ENCODE measurements at regions not wholly inside any gene's neighbourhood (a gene's known extent, or its start where the extent isn't known, plus 50 kb on each side); places are given as distances from the start of the nearest gene placed in this dataset.

DNA sequence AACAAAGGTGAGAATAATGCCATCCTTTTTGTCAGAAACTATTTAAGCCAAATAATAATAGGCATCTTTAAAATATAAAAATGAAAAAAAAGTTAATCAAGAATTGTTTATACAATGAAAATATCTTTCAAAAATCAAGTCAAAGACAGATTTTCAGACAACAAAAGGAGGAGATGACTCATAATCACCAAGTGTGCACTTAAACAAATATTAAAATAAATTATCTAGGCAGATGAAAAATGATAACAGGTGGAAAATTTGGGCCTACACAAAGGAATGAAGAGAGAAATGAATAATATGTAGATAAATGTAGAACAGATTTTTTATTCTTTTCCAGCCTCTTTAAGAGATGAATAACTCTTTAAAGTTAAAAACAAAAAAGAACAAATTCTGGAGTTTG is 250.0 kb upstream of the PLEKHG7 start:
- no peak overlapping the region for H3K4me3 ChIP-seq (ENCODE audit: low read length in 2 of 2)
- H3K27ac ChIP-seq (ENCODE audit: low read depth in 1 of 2, low read length in 1 of 2) = no peak overlapping the region
- H3K9me3 ChIP-seq (ENCODE audit: control insufficient read depth in 2 of 2, insufficient read depth in 1 of 2, low read length in 1 of 2) = no peaks in the 10 kb centered on the region
- no peaks in the 10 kb centered on the region for H3K36me3 ChIP-seq (ENCODE audit: control insufficient read depth in 2 of 2, insufficient read depth in 2 of 2, low read length in 1 of 2)
- DNase-seq (ENCODE audit: low read depth in 6 of 9, low spot score in 9 of 9) = no peak
- no peaks in the 10 kb centered on the region for H3K4me1 ChIP-seq (ENCODE audit: control insufficient read depth in 2 of 2, insufficient read depth in 2 of 2, low read length in 2 of 2)
- no peaks in the 10 kb centered on the region for H3K27me3 ChIP-seq (ENCODE audit: control insufficient read depth in 2 of 2, insufficient read depth in 1 of 2, low read length in 1 of 2)

DNA sequence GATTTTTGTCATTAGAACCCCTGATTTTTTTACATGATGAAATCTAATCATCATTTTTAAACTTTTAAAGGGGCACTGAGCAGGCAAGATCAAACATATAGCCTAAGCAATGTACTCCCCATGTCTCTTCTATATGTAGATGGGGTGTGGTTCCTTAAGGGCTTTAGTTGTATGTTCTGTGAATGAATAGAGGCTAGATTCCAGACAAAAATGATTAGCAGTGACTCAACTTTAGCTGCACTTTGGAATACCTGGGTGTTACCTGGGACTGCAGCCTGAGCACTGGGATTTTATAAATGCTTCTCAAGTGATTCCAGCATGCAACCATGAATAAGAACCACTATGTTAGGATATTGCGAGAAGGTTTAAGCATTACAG is 256.7 kb upstream of the PLEKHG7 start:
- H3K4me1 ChIP-seq (ENCODE audit: control insufficient read depth in 2 of 2, insufficient read depth in 2 of 2, low read length in 2 of 2) = peaks cover 0 to 12% of the 10 kb centered on the region in 2 donors
- H3K4me3 ChIP-seq (ENCODE audit: low read length in 2 of 2) = no peak overlapping the region
- no peaks in the 10 kb centered on the region for H3K9me3 ChIP-seq (ENCODE audit: control insufficient read depth in 2 of 2, insufficient read depth in 1 of 2, low read length in 1 of 2)
- H3K36me3 ChIP-seq (ENCODE audit: control insufficient read depth in 2 of 2, insufficient read depth in 2 of 2, low read length in 1 of 2) = no peaks in the 10 kb centered on the region
- peak overlapping the region; percentile 58 to 71 for H3K27ac ChIP-seq (ENCODE audit: low read depth in 1 of 2, low read length in 1 of 2)
- DNase-seq (ENCODE audit: low read depth in 6 of 9, low spot score in 9 of 9) = no peak
- 99% methylated on average over 1 of the region's 1 CpG for WGBS
- no peaks in the 10 kb centered on the region for H3K27me3 ChIP-seq (ENCODE audit: control insufficient read depth in 2 of 2, insufficient read depth in 1 of 2, low read length in 1 of 2)

DNA sequence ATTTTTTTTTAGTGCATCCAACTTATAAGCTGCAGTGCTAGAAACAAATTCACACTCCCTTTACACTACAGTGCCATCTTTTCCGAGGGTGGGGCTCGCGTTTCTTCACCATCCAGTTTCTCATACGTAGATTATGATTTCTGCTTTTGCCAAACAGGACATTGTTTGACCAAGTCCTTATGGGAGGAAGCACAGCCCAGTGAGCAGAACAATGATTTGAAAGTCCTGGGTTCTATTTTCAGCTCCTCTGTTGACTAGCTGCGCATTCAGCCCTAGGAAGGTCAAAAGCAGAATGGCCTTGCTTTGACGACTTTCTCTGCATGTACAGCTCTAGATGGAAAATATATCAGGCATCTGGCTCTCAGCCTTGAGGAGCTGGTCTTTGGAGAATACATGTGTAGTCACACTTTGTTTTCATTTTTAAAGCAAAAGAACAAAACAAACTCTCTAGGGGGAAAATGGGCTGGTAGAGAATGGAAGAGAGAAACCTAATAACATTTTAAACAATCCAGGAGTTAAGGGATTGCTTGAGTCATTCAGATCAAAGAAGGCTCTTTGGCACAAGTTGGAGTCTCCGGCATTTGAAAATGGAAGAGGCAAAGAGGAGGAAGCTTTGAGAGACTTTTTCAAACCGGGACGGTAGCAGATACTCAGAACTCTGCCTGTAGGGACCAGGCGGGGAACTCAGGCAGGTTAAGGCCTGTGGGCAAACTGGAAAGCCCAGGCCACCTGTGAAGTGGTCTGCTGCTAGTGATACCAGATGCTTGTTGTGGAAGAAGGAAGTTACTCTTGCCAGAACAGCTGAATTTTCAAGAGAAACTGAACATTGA is 257.3 kb upstream of the PLEKHG7 start:
- peak in 4 of 9 donors; percentile 15 to 45 (median 18) for DNase-seq (ENCODE audit: low read depth in 6 of 9, low spot score in 9 of 9)
- Histone ChIP-seq H3K27me3 (ENCODE audit: control insufficient read depth in 2 of 2, insufficient read depth in 1 of 2, low read length in 1 of 2) (no peaks in the 10 kb centered on the region), H3K4me3 (ENCODE audit: low read length in 2 of 2) (no peak overlapping the region), H3K4me1 (ENCODE audit: control insufficient read depth in 2 of 2, insufficient read depth in 2 of 2, low read length in 2 of 2) (peaks cover 0 to 12% of the 10 kb centered on the region in 2 donors), H3K27ac (ENCODE audit: low read depth in 1 of 2, low read length in 1 of 2) (peak overlapping the region; percentile 68 to 71), H3K36me3 (ENCODE audit: control insufficient read depth in 2 of 2, insufficient read depth in 2 of 2, low read length in 1 of 2) (no peaks in the 10 kb centered on the region), H3K9me3 (ENCODE audit: control insufficient read depth in 2 of 2, insufficient read depth in 1 of 2, low read length in 1 of 2) (no peaks in the 10 kb centered on the region)
- WGBS = 58% methylated on average over 10 of the region's 10 CpGs

DNA sequence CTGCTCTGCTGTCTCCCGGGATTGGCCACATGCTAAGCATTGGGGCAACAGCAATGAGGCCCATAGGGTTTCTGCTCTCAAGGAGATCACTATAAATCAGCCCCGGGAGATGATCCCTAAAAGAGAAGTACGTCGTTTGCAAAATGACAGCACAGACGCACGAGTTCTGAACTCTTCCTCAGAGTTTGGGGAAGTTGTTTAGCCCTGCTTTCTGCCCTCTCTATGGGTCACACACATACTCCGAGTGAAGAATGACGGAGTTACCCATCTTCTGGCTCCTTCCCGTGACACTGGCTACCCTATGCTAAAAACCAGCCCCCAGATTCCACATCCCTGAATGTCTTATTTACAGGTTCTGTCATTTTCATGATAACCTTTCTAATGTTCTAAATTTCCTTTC is 258.0 kb upstream of the PLEKHG7 start:
- Histone ChIP-seq H3K27me3 (ENCODE audit: control insufficient read depth in 2 of 2, insufficient read depth in 1 of 2, low read length in 1 of 2) (no peaks in the 10 kb centered on the region), H3K27ac (ENCODE audit: low read depth in 1 of 2, low read length in 1 of 2) (peak overlapping the region; percentile 36 to 71), H3K36me3 (ENCODE audit: control insufficient read depth in 2 of 2, insufficient read depth in 2 of 2, low read length in 1 of 2) (no peaks in the 10 kb centered on the region), H3K4me3 (ENCODE audit: low read length in 2 of 2) (no peak overlapping the region), H3K9me3 (ENCODE audit: control insufficient read depth in 2 of 2, insufficient read depth in 1 of 2, low read length in 1 of 2) (no peaks in the 10 kb centered on the region), H3K4me1 (ENCODE audit: control insufficient read depth in 2 of 2, insufficient read depth in 2 of 2, low read length in 2 of 2) (peaks cover 0 to 12% of the 10 kb centered on the region in 2 donors)
- peak in 1 of 9 donors; percentile 32 for DNase-seq (ENCODE audit: low read depth in 6 of 9, low spot score in 9 of 9)
- 78% methylated on average over 9 of the region's 9 CpGs for WGBS

DNA sequence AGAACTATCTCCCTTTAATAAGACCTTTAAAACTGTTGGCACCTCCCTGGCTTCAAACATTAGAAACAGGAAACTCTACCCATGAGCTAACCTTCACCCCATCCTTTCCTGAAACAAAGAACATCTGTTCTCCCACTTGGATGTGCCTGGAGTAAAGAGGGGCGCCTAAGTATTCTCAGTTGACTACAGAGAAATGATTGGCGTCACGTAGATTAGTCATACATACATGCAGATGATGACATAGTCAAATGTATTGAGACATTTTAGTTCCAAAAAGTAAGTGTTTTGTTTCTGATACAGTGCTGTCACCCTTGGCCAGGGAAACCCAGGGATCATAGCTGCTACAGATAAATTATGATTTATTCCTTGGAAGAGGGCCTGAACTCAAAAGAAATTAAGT is 260.0 kb upstream of the PLEKHG7 start:
- whole genome bisulfite sequencing = 96% methylated on average over 3 of the region's 3 CpGs
- no peak for DNase-seq (ENCODE audit: low read depth in 6 of 9, low spot score in 9 of 9)
- Histone ChIP-seq H3K36me3 (ENCODE audit: control insufficient read depth in 2 of 2, insufficient read depth in 2 of 2, low read length in 1 of 2) (no peaks in the 10 kb centered on the region), H3K9me3 (ENCODE audit: control insufficient read depth in 2 of 2, insufficient read depth in 1 of 2, low read length in 1 of 2) (no peaks in the 10 kb centered on the region), H3K27ac (ENCODE audit: low read depth in 1 of 2, low read length in 1 of 2) (no peak overlapping the region), H3K4me3 (ENCODE audit: low read length in 2 of 2) (no peak overlapping the region), H3K4me1 (ENCODE audit: control insufficient read depth in 2 of 2, insufficient read depth in 2 of 2, low read length in 2 of 2) (peaks cover 2 to 12% of the 10 kb centered on the region in 2 donors), H3K27me3 (ENCODE audit: control insufficient read depth in 2 of 2, insufficient read depth in 1 of 2, low read length in 1 of 2) (no peaks in the 10 kb centered on the region)

DNA sequence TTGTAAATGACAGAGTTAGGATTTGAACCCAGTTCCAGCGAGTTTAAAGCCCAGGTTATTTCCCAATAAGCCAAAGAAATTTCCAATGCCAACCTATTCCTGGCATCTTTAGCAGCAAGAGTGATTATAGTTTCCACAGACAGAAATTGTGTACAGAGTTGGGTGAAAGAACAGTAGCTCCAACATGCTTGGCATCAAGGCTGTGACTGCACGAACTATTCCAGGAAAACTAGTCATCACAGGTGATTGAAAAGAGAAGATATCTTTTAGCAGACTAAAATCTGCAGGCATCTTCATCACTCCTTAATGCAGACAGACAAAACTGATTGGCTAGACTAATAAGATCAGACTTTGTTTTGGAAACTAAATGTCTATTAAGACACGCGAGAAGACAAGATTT is 262.7 kb upstream of the PLEKHG7 start:
- Histone ChIP-seq H3K9me3 (ENCODE audit: control insufficient read depth in 2 of 2, insufficient read depth in 1 of 2, low read length in 1 of 2) (no peaks in the 10 kb centered on the region), H3K27me3 (ENCODE audit: control insufficient read depth in 2 of 2, insufficient read depth in 1 of 2, low read length in 1 of 2) (no peaks in the 10 kb centered on the region), H3K36me3 (ENCODE audit: control insufficient read depth in 2 of 2, insufficient read depth in 2 of 2, low read length in 1 of 2) (no peaks in the 10 kb centered on the region), H3K4me3 (ENCODE audit: low read length in 2 of 2) (no peak overlapping the region), H3K27ac (ENCODE audit: low read depth in 1 of 2, low read length in 1 of 2) (no peak overlapping the region), H3K4me1 (ENCODE audit: control insufficient read depth in 2 of 2, insufficient read depth in 2 of 2, low read length in 2 of 2) (peaks cover 0 to 2% of the 10 kb centered on the region in 2 donors)
- DNase-seq (ENCODE audit: low read depth in 6 of 9, low spot score in 9 of 9) = no peak
- 95% methylated on average over 4 of the region's 4 CpGs for WGBS

DNA sequence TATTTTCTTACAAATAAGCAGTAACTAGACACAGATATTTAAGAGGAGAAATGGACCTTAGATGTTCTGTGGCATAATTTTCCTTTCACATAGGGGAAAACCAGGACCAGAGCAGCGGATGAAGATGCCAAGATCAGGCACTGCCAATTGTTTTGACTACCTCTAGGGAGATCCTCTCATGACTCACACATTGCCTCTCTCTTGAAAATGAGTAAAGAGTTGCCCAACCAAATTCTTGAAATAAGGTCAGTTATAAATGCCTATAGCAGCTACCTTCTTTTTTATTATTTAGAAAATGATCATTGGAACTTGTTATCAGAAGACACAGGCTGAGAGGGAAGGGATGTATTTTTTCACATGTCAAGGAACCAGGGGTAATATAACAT is 263.4 kb upstream of the PLEKHG7 start:
- WGBS = 93% methylated on average over 1 of the region's 1 CpG
- no peak for DNase-seq (ENCODE audit: low read depth in 6 of 9, low spot score in 9 of 9)
- H3K27ac ChIP-seq (ENCODE audit: low read depth in 1 of 2, low read length in 1 of 2) = no peak overlapping the region

DNA sequence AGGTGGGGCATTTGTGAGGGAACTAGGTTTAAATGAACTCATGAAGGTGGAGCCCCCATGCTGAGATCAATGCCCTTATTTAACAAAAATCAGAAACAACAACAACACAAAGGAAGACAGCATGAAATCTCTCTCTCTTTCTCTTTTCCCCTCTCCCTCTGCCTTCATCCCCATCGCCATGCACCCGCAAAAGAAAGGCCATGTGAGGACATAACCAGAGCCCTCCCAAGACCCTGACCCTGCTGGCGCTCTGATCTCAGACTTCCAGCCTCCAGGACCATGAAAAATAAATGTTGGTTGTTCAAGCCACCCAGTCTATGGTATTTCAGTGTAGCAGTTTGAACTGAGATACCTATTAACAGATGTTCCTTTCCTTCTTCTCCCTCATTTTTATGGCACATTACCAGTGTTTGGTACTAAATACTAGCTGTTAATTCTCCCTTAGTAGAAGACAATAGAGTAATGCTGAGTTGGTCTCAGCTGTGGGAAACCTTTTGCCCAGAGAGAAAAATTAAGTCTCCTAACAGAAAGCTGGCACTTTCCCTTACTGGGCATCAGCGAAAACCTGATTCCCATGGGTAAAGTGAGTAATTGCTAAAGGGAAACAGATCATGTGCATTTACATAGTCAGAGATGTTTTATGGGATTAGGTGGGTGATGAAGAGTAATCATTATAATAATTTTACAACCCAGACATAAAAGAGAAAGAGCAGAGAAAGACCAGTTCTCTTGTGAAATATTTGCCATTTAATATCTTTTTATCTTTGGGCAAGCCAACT is 264.0 kb upstream of the PLEKHG7 start:
- Histone ChIP-seq H3K27ac (ENCODE audit: low read depth in 1 of 2, low read length in 1 of 2) (no peak overlapping the region), H3K27me3 (ENCODE audit: control insufficient read depth in 2 of 2, insufficient read depth in 1 of 2, low read length in 1 of 2) (no peaks in the 10 kb centered on the region), H3K4me1 (ENCODE audit: control insufficient read depth in 2 of 2, insufficient read depth in 2 of 2, low read length in 2 of 2) (peaks cover 2% of the 10 kb centered on the region in 2 donors), H3K36me3 (ENCODE audit: control insufficient read depth in 2 of 2, insufficient read depth in 2 of 2, low read length in 1 of 2) (no peaks in the 10 kb centered on the region), H3K9me3 (ENCODE audit: control insufficient read depth in 2 of 2, insufficient read depth in 1 of 2, low read length in 1 of 2) (no peaks in the 10 kb centered on the region), H3K4me3 (ENCODE audit: low read length in 2 of 2) (no peak overlapping the region)
- no peak for DNase-seq (ENCODE audit: low read depth in 6 of 9, low spot score in 9 of 9)
- 97% methylated on average over 4 of the region's 4 CpGs for WGBS

More for the DNA sequence above, 263.4 kb upstream of the PLEKHG7 start:
- no peaks in the 10 kb centered on the region for H3K36me3 ChIP-seq (ENCODE audit: control insufficient read depth in 2 of 2, insufficient read depth in 2 of 2, low read length in 1 of 2)
- H3K4me3 ChIP-seq (ENCODE audit: low read length in 2 of 2) = no peak overlapping the region
- H3K27me3 ChIP-seq (ENCODE audit: control insufficient read depth in 2 of 2, insufficient read depth in 1 of 2, low read length in 1 of 2) = no peaks in the 10 kb centered on the region
- H3K9me3 ChIP-seq (ENCODE audit: control insufficient read depth in 2 of 2, insufficient read depth in 1 of 2, low read length in 1 of 2) = no peaks in the 10 kb centered on the region
- H3K4me1 ChIP-seq (ENCODE audit: control insufficient read depth in 2 of 2, insufficient read depth in 2 of 2, low read length in 2 of 2) = peaks cover 2% of the 10 kb centered on the region in 2 donors

DNA sequence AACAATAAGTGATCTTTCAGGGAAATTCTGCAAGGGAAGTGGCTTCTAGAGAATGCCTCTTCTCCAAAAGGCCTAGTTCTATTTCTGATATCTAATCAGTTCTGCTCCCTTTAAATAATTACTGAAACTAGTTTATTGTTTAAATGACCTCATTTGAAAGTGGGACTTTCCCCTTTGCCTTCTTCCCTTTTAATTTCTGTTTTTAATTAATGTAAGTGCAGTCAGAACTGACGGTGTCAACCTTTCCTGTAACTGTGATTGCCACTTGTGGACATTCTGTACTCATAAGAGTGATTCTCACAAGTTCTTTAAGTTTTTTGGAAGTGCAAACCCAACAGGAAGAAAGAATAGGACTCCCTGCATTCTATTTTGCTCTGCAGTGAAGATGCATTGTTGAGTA is 265.3 kb upstream of the PLEKHG7 start:
- Histone ChIP-seq H3K36me3 (ENCODE audit: control insufficient read depth in 2 of 2, insufficient read depth in 2 of 2, low read length in 1 of 2) (no peaks in the 10 kb centered on the region), H3K27me3 (ENCODE audit: control insufficient read depth in 2 of 2, insufficient read depth in 1 of 2, low read length in 1 of 2) (no peaks in the 10 kb centered on the region), H3K4me3 (ENCODE audit: low read length in 2 of 2) (no peak overlapping the region), H3K4me1 (ENCODE audit: control insufficient read depth in 2 of 2, insufficient read depth in 2 of 2, low read length in 2 of 2) (peaks cover 2% of the 10 kb centered on the region in 2 donors), H3K9me3 (ENCODE audit: control insufficient read depth in 2 of 2, insufficient read depth in 1 of 2, low read length in 1 of 2) (no peaks in the 10 kb centered on the region), H3K27ac (ENCODE audit: low read depth in 1 of 2, low read length in 1 of 2) (no peak overlapping the region)
- no peak for DNase-seq (ENCODE audit: low read depth in 6 of 9, low spot score in 9 of 9)
- 91% methylated on average over 1 of the region's 1 CpG for WGBS

Measured in thymus (tissue), 11 donors.